ENCODE measurements at regions not wholly inside any gene's neighbourhood (a gene's known extent, or its start where the extent isn't known, plus 50 kb on each side); places are given as distances from the start of the nearest gene placed in this dataset.
"Not testable (repeated sequence)": the region's sequence is repeated elsewhere in the genome, so short reads cannot be mapped to it uniquely, and the experiment has no call there.

GRCh38 chr1:146369940-146370339 is 141.1 kb upstream of the NOTCH2NLA start:
- peak; percentile 55 for DNase-seq (ENCODE audit: low spot score)

GRCh38 chr1:146355373-146355772 is 126.6 kb upstream of the NOTCH2NLA start:
- DNase-seq (ENCODE audit: low spot score): not testable (repeated sequence)

- not testable (repeated sequence) for DNase-seq (ENCODE audit: low spot score)
Measured at GRCh38 chr1:146326863-146327262, 98.0 kb upstream of the NOTCH2NLA start.

GRCh38 chr1:146324463-146324862 is 95.6 kb upstream of the NOTCH2NLA start:
- not testable (repeated sequence) for DNase-seq (ENCODE audit: low spot score)

- not testable (repeated sequence) for DNase-seq (ENCODE audit: low spot score)
Measured at GRCh38 chr1:146323302-146323701, 94.5 kb upstream of the NOTCH2NLA start.

GRCh38 chr1:146322893-146323292 is 94.1 kb upstream of the NOTCH2NLA start:
- not testable (repeated sequence) for DNase-seq (ENCODE audit: low spot score)

GRCh38 chr1:146318715-146319114 is 89.9 kb upstream of the NOTCH2NLA start:
- not testable (repeated sequence) for DNase-seq (ENCODE audit: low spot score)

GRCh38 chr1:146317785-146318184 is 89.0 kb upstream of the NOTCH2NLA start:
- DNase-seq (ENCODE audit: low spot score): not testable (repeated sequence)

- DNase-seq (ENCODE audit: low spot score): not testable (repeated sequence)
Measured at GRCh38 chr1:146314449-146315246, 85.8 kb upstream of the NOTCH2NLA start.

- DNase-seq (ENCODE audit: low spot score): not testable (repeated sequence)
Measured at GRCh38 chr1:146310579-146310978, 81.8 kb upstream of the NOTCH2NLA start.

- not testable (repeated sequence) for DNase-seq (ENCODE audit: low spot score)
Measured at GRCh38 chr1:146309427-146309826, 80.6 kb upstream of the NOTCH2NLA start.

- DNase-seq (ENCODE audit: low spot score): not testable (repeated sequence)
Measured at GRCh38 chr1:146308892-146309291, 80.1 kb upstream of the NOTCH2NLA start.

- DNase-seq (ENCODE audit: low spot score): not testable (repeated sequence)
Measured at GRCh38 chr1:146308152-146308551, 79.3 kb upstream of the NOTCH2NLA start.

- DNase-seq (ENCODE audit: low spot score): not testable (repeated sequence)
Measured at GRCh38 chr1:146307632-146308031, 78.8 kb upstream of the NOTCH2NLA start.

GRCh38 chr1:146306651-146307050 is 77.8 kb upstream of the NOTCH2NLA start:
- DNase-seq (ENCODE audit: low spot score): not testable (repeated sequence)

GRCh38 chr1:146305442-146305841 is 76.6 kb upstream of the NOTCH2NLA start:
- DNase-seq (ENCODE audit: low spot score): not testable (repeated sequence)

- not testable (repeated sequence) for DNase-seq (ENCODE audit: low spot score)
Measured at GRCh38 chr1:146298575-146298897, 69.7 kb upstream of the NOTCH2NLA start.

GRCh38 chr1:146297781-146298574 is 69.2 kb upstream of the NOTCH2NLA start:
- DNase-seq (ENCODE audit: low spot score): not testable (repeated sequence)

- not testable (repeated sequence) for DNase-seq (ENCODE audit: low spot score)
Measured at GRCh38 chr1:146292940-146293936, 64.4 kb upstream of the NOTCH2NLA start.

GRCh38 chr1:146292424-146292823 is 63.6 kb upstream of the NOTCH2NLA start:
- DNase-seq (ENCODE audit: low spot score): not testable (repeated sequence)

- not testable (repeated sequence) for DNase-seq (ENCODE audit: low spot score)
Measured at GRCh38 chr1:146287881-146288280, 59.1 kb upstream of the NOTCH2NLA start.
